Stimulated activated CD8-positive, alpha-beta memory T cell treated with anti-CD3 and anti-CD28 coated beads, Interleukin-15, amount 100 ng/mL, for 1 hour (primary cell): ENCODE measurements at regions not wholly inside any gene's neighbourhood (a gene's known extent, or its start where the extent isn't known, plus 50 kb on each side); places are given as distances from the start of the nearest gene placed in this dataset.
"Not testable (repeated sequence)": the region's sequence is repeated elsewhere in the genome, so short reads cannot be mapped to it uniquely, and the experiment has no call there.

Experiments
- DNase-seq: peaks from one replicate; pipeline ENCODE4 v3.0.0-alpha.2; 2020; ENCODE audit warnings: low read depth

GRCh38 chr9:85487872-85488271 lies 253.9 kb downstream of the AGTPBP1 start:
- DNase-seq, result no peak

- no peak for DNase-seq
These were observed 257.5 kb downstream of the AGTPBP1 start for GRCh38 chr9:85484235-85484634.

GRCh38 chr9:85483208-85483607 lies 258.5 kb downstream of the AGTPBP1 start:
- no peak for DNase-seq

- no peak for DNase-seq
These were observed 262.4 kb downstream of the AGTPBP1 start for GRCh38 chr9:85479305-85479704.

DNA sequence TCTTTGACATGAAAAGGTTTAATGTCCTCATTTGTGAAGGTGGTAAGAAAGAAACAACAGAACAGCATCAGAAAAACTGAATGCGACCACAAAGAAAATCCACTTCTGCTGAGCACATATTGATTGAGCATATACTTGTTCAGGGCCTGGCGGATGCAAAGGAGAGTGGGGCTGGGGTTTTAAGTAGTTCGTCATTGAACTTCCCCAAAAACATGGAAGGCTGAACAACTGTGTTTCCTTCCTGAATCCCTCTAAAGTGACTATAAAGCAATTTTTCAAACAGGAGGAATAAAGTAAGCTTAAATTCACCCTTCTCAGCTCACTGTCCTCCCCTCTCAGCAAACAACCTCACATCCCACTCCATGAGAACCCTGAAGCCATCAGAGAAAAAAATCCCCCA lies 262.9 kb downstream of the AGTPBP1 start:
- no peak for DNase-seq

- not testable (repeated sequence) for DNase-seq
These were observed 266.9 kb downstream of the AGTPBP1 start for GRCh38 chr9:85474896-85475295.

DNA sequence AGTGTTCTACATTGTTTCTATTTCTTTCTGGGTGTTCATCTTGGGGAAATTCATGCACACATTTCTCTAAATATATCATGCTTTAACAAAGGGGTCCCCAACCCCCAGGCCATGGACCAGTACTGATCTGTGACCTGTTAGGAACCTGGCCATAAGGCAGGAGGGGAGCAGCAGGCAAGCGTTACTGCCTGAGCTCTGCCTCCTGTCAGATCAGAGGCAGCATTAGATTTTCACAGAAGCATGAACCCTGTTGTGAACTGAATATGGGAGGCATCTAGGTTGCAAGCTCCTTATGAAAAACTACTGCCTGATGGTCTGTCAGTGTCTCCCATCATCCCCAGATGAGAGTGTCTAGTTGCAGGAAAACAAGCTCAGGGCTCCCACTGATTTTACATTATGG lies 270.0 kb downstream of the AGTPBP1 start:
- no peak for DNase-seq

GRCh38 chr9:85469041-85469440 lies 272.7 kb downstream of the AGTPBP1 start:
- no peak for DNase-seq

DNA sequence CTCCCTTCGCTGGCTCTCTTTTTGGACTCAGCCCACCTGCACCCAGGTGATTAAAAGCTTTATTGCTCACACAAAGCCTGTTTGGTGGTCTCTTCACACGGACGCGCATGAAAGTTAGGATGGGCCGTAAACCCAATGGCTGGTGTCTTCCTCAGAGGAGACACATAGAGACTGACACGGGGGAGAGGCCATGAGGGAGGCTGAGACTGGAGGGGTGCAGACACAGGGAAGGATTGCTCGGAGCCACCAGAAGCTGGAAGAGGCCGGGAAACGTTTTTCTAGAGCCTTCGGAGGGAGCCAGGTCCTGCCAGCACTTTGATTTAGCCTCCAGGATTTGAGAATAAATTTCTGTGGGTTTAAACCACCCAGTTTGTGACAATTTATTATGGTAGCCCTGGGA lies 274.9 kb downstream of the AGTPBP1 start:
- no peak for DNase-seq

DNA sequence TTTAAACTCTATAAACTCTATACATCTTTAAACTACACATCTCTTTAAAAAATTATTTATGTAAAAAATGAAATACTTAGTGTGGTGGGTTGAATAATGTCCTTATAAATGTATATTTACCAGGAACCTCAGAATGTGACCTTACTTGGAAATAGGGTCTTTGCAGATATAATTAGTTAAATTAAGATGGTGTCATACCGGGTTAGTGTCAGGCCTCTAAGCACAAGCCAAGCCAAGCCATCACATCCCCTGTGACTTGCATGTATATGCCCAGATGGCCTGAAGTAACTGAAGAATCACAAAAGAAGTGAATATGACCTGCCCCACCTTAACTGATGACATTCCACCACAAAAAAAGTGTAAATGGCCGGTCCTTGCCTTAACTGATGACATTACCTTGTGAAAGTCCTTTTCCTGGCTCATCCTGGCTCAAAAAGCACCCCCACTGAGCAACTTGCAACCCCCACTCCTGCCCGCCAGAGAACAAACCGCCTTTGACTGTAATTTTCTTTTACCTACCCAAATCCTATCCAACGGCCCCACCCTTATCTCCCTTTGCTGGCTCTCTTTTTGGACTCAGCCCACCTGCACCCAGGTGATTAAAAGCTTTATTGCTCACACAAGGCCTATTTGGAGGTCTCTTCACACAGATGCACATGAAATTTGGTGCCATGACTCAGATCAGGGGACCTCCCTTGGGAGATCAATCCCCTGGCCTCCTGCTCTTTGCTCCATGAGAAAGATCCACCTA lies 283.5 kb downstream of the AGTPBP1 start:
- DNase-seq, result not testable (repeated sequence)

GRCh38 chr9:85453850-85454249 lies 287.9 kb downstream of the AGTPBP1 start:
- no peak for DNase-seq

- no peak for DNase-seq
These were observed 288.9 kb downstream of the AGTPBP1 start for GRCh38 chr9:85452841-85453240.

DNA sequence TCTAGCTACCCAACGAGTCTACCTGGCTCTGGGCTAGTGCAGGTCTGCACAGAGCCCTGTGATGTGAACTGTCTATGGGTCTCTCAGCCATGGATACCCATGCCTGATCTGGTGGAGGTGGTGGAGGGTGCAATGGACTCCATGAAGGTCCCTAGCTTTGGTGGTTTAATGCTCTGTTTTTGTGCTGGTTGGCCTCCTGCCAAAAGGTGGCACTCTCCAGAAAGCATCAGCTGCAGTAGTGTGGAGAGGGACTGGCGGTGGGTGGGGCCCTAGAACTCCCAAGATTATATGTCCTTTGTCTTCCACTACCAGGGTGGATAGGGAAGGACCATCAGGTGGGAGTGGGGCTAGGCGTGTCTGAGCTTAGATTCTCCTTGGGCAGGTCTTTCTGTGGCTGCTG lies 290.1 kb downstream of the AGTPBP1 start:
- no peak for DNase-seq

- no peak for DNase-seq
These were observed 295.9 kb downstream of the AGTPBP1 start for GRCh38 chr9:85445887-85446286.

DNA sequence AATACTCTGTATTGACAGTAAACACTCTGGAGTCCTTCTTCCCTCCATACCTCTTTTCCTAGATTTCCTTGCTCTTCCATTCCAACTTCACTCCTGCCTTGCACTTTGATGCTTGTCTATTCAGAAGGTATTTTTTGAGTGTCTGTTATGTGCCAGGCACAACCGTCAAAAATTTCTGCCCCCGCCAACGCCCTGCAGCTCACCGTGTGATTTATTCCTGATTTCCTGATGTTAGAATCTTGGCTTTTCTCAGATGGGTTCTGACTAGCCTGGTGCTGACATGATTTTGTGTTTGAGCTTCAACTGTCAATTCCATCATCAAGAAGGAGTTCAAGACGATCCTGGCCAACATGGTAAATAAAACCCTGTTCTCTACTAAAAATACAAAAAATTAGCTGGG lies 297.5 kb downstream of the AGTPBP1 start:
- DNase-seq, result no peak

GRCh38 chr9:85443190-85443598 lies 298.6 kb downstream of the AGTPBP1 start:
- no peak for DNase-seq

- no peak for DNase-seq
These were observed 302.0 kb downstream of the AGTPBP1 start for GRCh38 chr9:85439791-85440190.

GRCh38 chr9:85433956-85434355 lies 307.8 kb downstream of the AGTPBP1 start:
- not testable (repeated sequence) for DNase-seq

DNA sequence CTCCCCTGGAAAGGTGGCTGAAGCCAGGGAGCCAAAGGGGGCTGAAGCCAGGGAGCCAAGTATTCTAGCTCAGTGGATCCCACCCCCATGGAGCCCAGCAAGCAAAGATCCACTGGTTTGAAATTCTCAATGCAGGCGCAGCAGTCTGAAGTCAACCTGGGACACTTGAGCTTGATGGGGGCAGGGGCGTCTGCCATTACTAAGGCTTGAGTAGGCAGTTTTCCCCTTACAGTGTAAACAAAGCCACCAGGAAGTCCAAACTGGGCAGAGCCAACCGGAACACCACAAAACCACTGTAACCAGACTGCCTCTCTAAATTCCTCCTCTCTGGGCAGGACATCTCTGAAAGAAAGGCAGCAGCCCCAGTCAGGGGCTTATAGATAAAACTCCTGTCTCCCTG lies 308.2 kb downstream of the AGTPBP1 start:
- DNase-seq, result not testable (repeated sequence)

- no peak for DNase-seq
These were observed 308.7 kb downstream of the AGTPBP1 start for GRCh38 chr9:85433046-85433445.

- DNase-seq, result no peak
These were observed 309.2 kb downstream of the AGTPBP1 start for GRCh38 chr9:85432599-85432998.

- DNase-seq, result no peak
These were observed 310.2 kb downstream of the AGTPBP1 start for GRCh38 chr9:85431339-85432102.

- DNase-seq, result no peak
These were observed 311.0 kb downstream of the AGTPBP1 start for GRCh38 chr9:85430659-85431338.
